H1 (cell line): ENCODE measurements at regions not wholly inside any gene's neighbourhood (a gene's known extent, or its start where the extent isn't known, plus 50 kb on each side); places are given as distances from the start of the nearest gene placed in this dataset.
A peak's percentile ranks its signal among the peaks of the same experiment; 100 is the strongest.

Experiments used
- CTCF ChIA-PET: fragments of 300-600 bp; sonication (Branson Sonifier 250); formaldehyde crosslinking; loops from one replicate; lab custom pipeline; 2021; ENCODE audit not compliant: partially characterized antibody; lab: Charles Lee
- POLR2A ChIA-PET: fragments of 300-600 bp; sonication (Branson Sonifier 250); formaldehyde crosslinking; loops from one replicate; lab custom pipeline; 2021; ENCODE audit warnings: inconsistent platforms; ENCODE audit not compliant: partially characterized antibody; lab: Charles Lee
- DNase-seq, 2 experiments: peaks; one replicate each; pipeline versions ENCODE4 v3.0.0 to v3.0.0-alpha.2; 2010 to 2022; ENCODE audit warnings: low spot score in 2 of 2, low read depth in 1 of 2, mixed read lengths in 1 of 2
- FAIRE-seq: peaks from 2 replicates; lab custom pipeline; 2011; peaks lifted over from hg19 to GRCh38; lab: Jason Lieb, UNC
- H2AFZ ChIP-seq: 2 replicates; pipeline ENCODE4 v1.8.1; 2012; ENCODE audit warnings: low read length, inconsistent platforms
- H2AK5ac ChIP-seq: 2 replicates; pipeline ENCODE4 v1.6.1; 2013; ENCODE audit warnings: low read depth, low read length
- H2BK120ac ChIP-seq: replicated peaks from 2 replicates; pipeline ENCODE3; 2013; ENCODE audit warnings: low read depth, low read length, inconsistent platforms
- H2BK12ac ChIP-seq: 2 replicates; pipeline ENCODE4 v1.6.1; 2013; ENCODE audit warnings: low read depth, low read length
- H2BK15ac ChIP-seq: 2 replicates; pipeline ENCODE4 v1.6.1; 2013; ENCODE audit warnings: low read length
- H2BK20ac ChIP-seq: 2 replicates; pipeline ENCODE4 v1.6.1; 2013; ENCODE audit warnings: low read length
- H2BK5ac ChIP-seq: 2 replicates; pipeline ENCODE4 v1.6.1; 2013; ENCODE audit warnings: low read depth, low read length
- H3K14ac ChIP-seq: 2 replicates; pipeline ENCODE4 v1.6.1; 2013; ENCODE audit warnings: inconsistent platforms; ENCODE audit not compliant: insufficient read length
- H3K18ac ChIP-seq: 2 replicates; pipeline ENCODE4 v1.6.1; 2013; ENCODE audit warnings: low read length; ENCODE audit errors: extremely low read depth
- H3K23ac ChIP-seq: 2 replicates; pipeline ENCODE4 v1.6.1; 2013; ENCODE audit warnings: inconsistent platforms; ENCODE audit not compliant: insufficient read length
- H3K23me2 ChIP-seq: 2 replicates; pipeline ENCODE4 v1.6.1; 2013; ENCODE audit warnings: low read depth, low read length
- H3K27ac ChIP-seq: 2 replicates; pipeline ENCODE4 v1.6.1; 2011; ENCODE audit warnings: low read depth, low read length, inconsistent platforms
- H3K27me3 ChIP-seq, 4 experiments: replicated peaks in 1 of 4; 1 replicate in 1 of 4; 2 replicates in 3 of 4; pipeline versions ENCODE4 v1.6.1 to v1.8.1; 2011 to 2013; ENCODE audit warnings: low read length in 3 of 4, mild to moderate bottlenecking in 3 of 4, inconsistent platforms in 2 of 4, mixed read lengths in 2 of 4, moderate library complexity in 1 of 4; ENCODE audit not compliant: control insufficient read depth in 3 of 4, insufficient read depth in 3 of 4; ENCODE audit errors: extremely low read depth in 1 of 4
- H3K36me3 ChIP-seq, 4 experiments: 2 replicates each; pipeline versions ENCODE4 v1.6.1 to v1.8.1; 2011 to 2013; ENCODE audit warnings: mild to moderate bottlenecking in 4 of 4, low read length in 3 of 4, moderate library complexity in 2 of 4, control low read depth in 1 of 4, inconsistent platforms in 1 of 4; ENCODE audit not compliant: insufficient read depth in 4 of 4, control insufficient read depth in 2 of 4
- H3K4ac ChIP-seq: replicated peaks from 2 replicates; pipeline ENCODE3; 2013; ENCODE audit warnings: low read length, low read depth, mixed read lengths, inconsistent platforms; ENCODE audit not compliant: insufficient read length
- H3K4me1 ChIP-seq, 4 experiments: replicated peaks in 1 of 4; 1 replicate in 1 of 4; 2 replicates in 3 of 4; pipeline versions ENCODE4 v1.6.1 to v1.8.1; 2011 to 2013; ENCODE audit warnings: low read length in 3 of 4, inconsistent platforms in 2 of 4, mixed read lengths in 1 of 4; ENCODE audit not compliant: insufficient read depth in 4 of 4, control insufficient read depth in 3 of 4
- H3K4me2 ChIP-seq, 2 experiments: 2 replicates each; pipeline versions ENCODE4 v1.6.1 to v1.8.1; 2011 to 2013; ENCODE audit warnings: low read depth in 2 of 2, low read length in 2 of 2, control low read depth in 1 of 2, inconsistent platforms in 1 of 2, mild to moderate bottlenecking in 1 of 2; ENCODE audit not compliant: insufficient read depth in 1 of 2
- H3K4me3 ChIP-seq, 4 experiments: fragments of 200-600, 300-600 bp in 1 of 4; sonication (generic), shearing (Covaris generic), sonication (Bioruptor Twin) in 1 of 4; 2 replicates each; pipeline versions ENCODE4 v1.5.1 to v1.8.1; 2011 to 2016; ENCODE audit warnings: low read length in 4 of 4, low read depth in 3 of 4, control low read depth in 2 of 4, inconsistent platforms in 2 of 4, mild to moderate bottlenecking in 2 of 4, mixed read lengths in 1 of 4, moderate library complexity in 1 of 4; ENCODE audit not compliant: insufficient read depth in 2 of 4; ENCODE audit errors: extremely low read depth in 1 of 4
- H3K56ac ChIP-seq: replicated peaks from 2 replicates; pipeline ENCODE3; 2013; ENCODE audit warnings: low read depth, mild to moderate bottlenecking, mixed read lengths, low read length, inconsistent platforms; ENCODE audit not compliant: insufficient read length
- H3K79me1 ChIP-seq: 2 replicates; pipeline ENCODE4 v1.6.1; 2013; ENCODE audit warnings: low read depth, low read length, control low read depth
- H3K79me2 ChIP-seq, 2 experiments: 2 replicates each; pipeline versions ENCODE4 v1.6.1 to v1.8.1; 2012 to 2013; ENCODE audit warnings: low read length in 2 of 2, mild to moderate bottlenecking in 2 of 2, inconsistent platforms in 1 of 2; ENCODE audit not compliant: insufficient read depth in 2 of 2, control insufficient read depth in 1 of 2
- H3K9ac ChIP-seq, 4 experiments: replicated peaks in 1 of 4; 1 replicate in 1 of 4; 2 replicates in 3 of 4; pipeline versions ENCODE4 v1.6.1 to v1.8.1; 2011 to 2013; ENCODE audit warnings: low read depth in 3 of 4, low read length in 3 of 4, control low read depth in 2 of 4, mild to moderate bottlenecking in 2 of 4, moderate library complexity in 2 of 4, inconsistent platforms in 1 of 4; ENCODE audit errors: extremely low read depth in 1 of 4
- H3K9me3 ChIP-seq, 2 experiments: 2 replicates each; pipeline versions ENCODE4 v1.6.1 to v1.8.1; 2012 to 2013; ENCODE audit warnings: mild to moderate bottlenecking in 2 of 2, moderate library complexity in 2 of 2, control low read depth in 1 of 2, inconsistent platforms in 1 of 2, low read depth in 1 of 2, low read length in 1 of 2, mixed read lengths in 1 of 2; ENCODE audit not compliant: insufficient read depth in 2 of 2
- H4K20me1 ChIP-seq, 2 experiments: replicated peaks in 1 of 2; 2 replicates each; pipeline versions ENCODE3 to v1.8.1; 2011 to 2013; ENCODE audit warnings: inconsistent platforms in 2 of 2, low read length in 2 of 2, mild to moderate bottlenecking in 1 of 2; ENCODE audit not compliant: insufficient read depth in 2 of 2, control insufficient read depth in 1 of 2
- H4K5ac ChIP-seq: 2 replicates; pipeline ENCODE4 v1.6.1; 2013; ENCODE audit warnings: low read length, low read depth, mixed read lengths, inconsistent platforms; ENCODE audit not compliant: insufficient read length
- H4K8ac ChIP-seq: 2 replicates; pipeline ENCODE4 v1.8.0; 2013; ENCODE audit warnings: mild to moderate bottlenecking, moderate library complexity, low read length, inconsistent platforms; ENCODE audit not compliant: insufficient read depth; ENCODE audit errors: extremely low read depth
- H4K91ac ChIP-seq: replicated peaks from 2 replicates; pipeline ENCODE3; 2013; ENCODE audit warnings: low read length, mixed read lengths, inconsistent platforms; ENCODE audit not compliant: insufficient read length
- CHD1 ChIP-seq: IDR thresholded peaks from 2 replicates; pipeline ENCODE4 v1.6.1; 2012; ENCODE audit warnings: low read depth, low read length, improper control_type of control experiment
- MAFK ChIP-seq: IDR thresholded peaks from 2 replicates; pipeline ENCODE4 v1.6.1; 2012; ENCODE audit warnings: low read depth, mild to moderate bottlenecking, improper control_type of control experiment, low read length
- POLR2AphosphoS5 ChIP-seq: IDR thresholded peaks from 2 replicates; pipeline ENCODE4 v1.6.1; 2011; ENCODE audit warnings: low read depth, low read length
- SIRT6 ChIP-seq: IDR thresholded peaks from one replicate; pipeline ENCODE4 v1.7.1; 2012; ENCODE audit warnings: low read length, inconsistent platforms
- SIX5 ChIP-seq: IDR thresholded peaks from 2 replicates; pipeline ENCODE4 v1.6.1; 2011; ENCODE audit warnings: mild to moderate bottlenecking, low read depth, low read length
- WGBS, 2 experiments: shearing (Covaris generic) in 1 of 2; methylation state at CpG; one replicate each; pipeline versions ENCODE4 v1.1.6 to v1.1.7; 2013 to 2015; ENCODE audit warnings: low lambda C conversion rate in 2 of 2, mixed read lengths in 2 of 2, inconsistent platforms in 1 of 2, low coverage in 1 of 2, missing lambda C conversion rate in 1 of 2; ENCODE audit not compliant: insufficient replicate concordance in 2 of 2, insufficient coverage in 1 of 2, insufficient read length in 1 of 2; ENCODE audit errors: extremely low coverage in 1 of 2, missing lambda C conversion rate in 1 of 2; 5-methylcytosine and 5-hydroxymethylcytosine counted together
- TF ChIP-seq, protein P1 (sequence below): IDR thresholded peaks from 2 replicates; pipeline ENCODE4 v1.6.1; 2011; ENCODE audit warnings: low read length, improper control_type of control experiment

- no peak overlapping the region for H4K5ac ChIP-seq
- H2BK12ac ChIP-seq = no peak overlapping the region
- H2BK15ac ChIP-seq = no peak overlapping the region
- TF ChIP-seq SIRT6 (no peak), MAFK (no peak), CHD1 (no peak), SIX5 (no peak), POLR2AphosphoS5 (no peak)
- TF ChIP-seq, protein P1, sequence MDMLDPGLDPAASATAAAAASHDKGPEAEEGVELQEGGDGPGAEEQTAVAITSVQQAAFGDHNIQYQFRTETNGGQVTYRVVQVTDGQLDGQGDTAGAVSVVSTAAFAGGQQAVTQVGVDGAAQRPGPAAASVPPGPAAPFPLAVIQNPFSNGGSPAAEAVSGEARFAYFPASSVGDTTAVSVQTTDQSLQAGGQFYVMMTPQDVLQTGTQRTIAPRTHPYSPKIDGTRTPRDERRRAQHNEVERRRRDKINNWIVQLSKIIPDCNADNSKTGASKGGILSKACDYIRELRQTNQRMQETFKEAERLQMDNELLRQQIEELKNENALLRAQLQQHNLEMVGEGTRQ = no peak
- ChIA-PET POLR2A (interaction anchor here (1.0 to 3.6 kb wide), 6 partner anchors 9 to 66 kb away, joined by 3 to 15 read pairs (median 3); no protein-coding TSS in a partner anchor), CTCF (interaction anchor here (0.7 to 1.8 kb wide), 8 partner anchors 9 to 198 kb away, joined by 3 to 8 read pairs (median 4); no protein-coding TSS in a partner anchor)
- FAIRE-seq (no peak), DNase-seq (no peak)
- no peak overlapping the region for H2AK5ac ChIP-seq
- H3K27me3 ChIP-seq = no peaks in the 10 kb centered on the region
- H3K18ac ChIP-seq = no peak overlapping the region
- no peak overlapping the region for H2BK120ac ChIP-seq
- H3K14ac ChIP-seq = no peak overlapping the region
- WGBS, 2 experiments = 41% methylated on average over 3 of the region's 3 CpGs; no CpG with 5 or more reads in 1 of the 2 experiments
- H2AFZ ChIP-seq = no peak overlapping the region
- H3K23ac ChIP-seq = no peak overlapping the region
- H3K23me2 ChIP-seq = peaks cover 7% of the 10 kb centered on the region
- no peaks in the 10 kb centered on the region for H3K9me3 ChIP-seq
- peaks cover 7 to 82% of the 10 kb centered on the region in 2 experiments; a peak in 3 of 4 replicates for H3K79me2 ChIP-seq
- peak overlapping the region in 3 of 4 experiments; percentile 14 to 98 (median 96); a peak in 4 of 8 replicates for H3K4me3 ChIP-seq
- no peaks in the 10 kb centered on the region; the same call in 1 of the 2 replicates for H3K79me1 ChIP-seq
- no peak overlapping the region for H2BK5ac ChIP-seq
- no peaks in the 10 kb centered on the region for H4K20me1 ChIP-seq
- H3K4me1 ChIP-seq = peaks cover 0 to 19% (median 9%) of the 10 kb centered on the region in 4 experiments; a peak in 2 of 7 replicates
- no peak overlapping the region for H3K4ac ChIP-seq
- no peak overlapping the region for H3K9ac ChIP-seq
- H3K36me3 ChIP-seq = no peaks in the 10 kb centered on the region
- no peak overlapping the region for H3K56ac ChIP-seq
- no peak overlapping the region for H4K91ac ChIP-seq
- H4K8ac ChIP-seq = no peak overlapping the region
- H3K4me2 ChIP-seq = peak overlapping the region; percentile 87 to 99
- H3K27ac ChIP-seq = no peak overlapping the region
- H2BK20ac ChIP-seq = no peak overlapping the region
Measured at GRCh38 chr6:56841381-56841749, 113.5 kb upstream of the BEND6 start.
